A549 (cell line): ENCODE measurements at regions not wholly inside any gene's neighbourhood (a gene's known extent, or its start where the extent isn't known, plus 50 kb on each side); places are given as distances from the start of the nearest gene placed in this dataset.

ENCODE experiments used
- ATAC-seq, 2 experiments: fragments of 200-7000 bp in 1 of 2; fragments of >200 bp in 1 of 2; cut with Nextera tagmentation in 1 of 2; cut with Tn5 transposase in 1 of 2; 3 replicates each; pipeline versions ENCODE4 v1.8.0 to v1.9.1; 2018 to 2020; ENCODE audit warnings: mild to moderate bottlenecking in 1 of 2, moderate library complexity in 1 of 2
- CTCF ChIA-PET: fragments of 300-600 bp; sonication (Branson Sonifier 250); formaldehyde crosslinking; extraction: SDS; loops from one replicate; lab custom pipeline; 2021; ENCODE audit warnings: antibody characterized with exemption, inconsistent platforms; lab: Yijun Ruan, JAX
- POLR2A ChIA-PET: fragments of 350-600 bp; formaldehyde crosslinking; extraction: SDS; loops from one replicate; lab custom pipeline; 2021; ENCODE audit warnings: antibody characterized with exemption, inconsistent platforms; lab: Yijun Ruan, JAX
- DNase-seq, 2 experiments: peaks; one replicate each; pipeline versions ENCODE4 v3.0.0 to v3.0.0-alpha.2; 2011 to 2016; ENCODE audit warnings: low read depth in 1 of 2, low spot score in 1 of 2
- FAIRE-seq: peaks from 2 replicates; lab custom pipeline; 2011; peaks lifted over from hg19 to GRCh38; lab: Jason Lieb, UNC
- H3K27ac ChIP-seq, 2 experiments: fragments of >200 bp; sonication (Bioruptor Twin); formaldehyde crosslinking; 3 replicates each; pipeline ENCODE4 v1.5.1; 2016 to 2017
- H3K4me1 ChIP-seq: fragments of >200 bp; sonication (Bioruptor Twin); formaldehyde crosslinking; 3 replicates; pipeline ENCODE4 v1.6.1; 2016
- H3K4me2 ChIP-seq: fragments of >200 bp; sonication (Bioruptor Twin); formaldehyde crosslinking; 3 replicates; pipeline ENCODE4 v1.6.1; 2016
- H3K4me3 ChIP-seq: fragments of >200 bp; sonication (Bioruptor Twin); formaldehyde crosslinking; 3 replicates; pipeline ENCODE4 v1.5.1; 2016
- H3K9me3 ChIP-seq: fragments of >200 bp; sonication (Bioruptor Twin); formaldehyde crosslinking; 3 replicates; pipeline ENCODE4 v1.6.1; 2016
- ATOH8 ChIP-seq: fragments of 250-450 bp; sonication (Bioruptor Pico); IDR thresholded peaks from 2 replicates; pipeline ENCODE4 v1.5.0; 2020; ENCODE audit warnings: low read depth, mild to moderate bottlenecking, moderate library complexity
- BHLHE40 ChIP-seq: IDR thresholded peaks from 2 replicates; pipeline ENCODE4 v1.6.1; 2012; ENCODE audit warnings: low read depth, low read length, inconsistent platforms
- CHD4 ChIP-seq: fragments of 200-600 bp; sonication (generic); IDR thresholded peaks from 2 replicates; pipeline ENCODE4 v1.6.1; 2016; ENCODE audit warnings: antibody characterized with exemption, mild to moderate bottlenecking, borderline replicate concordance
- CTCF ChIP-seq: fragments of >200 bp; sonication (Bioruptor Twin); formaldehyde crosslinking; IDR thresholded peaks from 3 replicates; pipeline ENCODE4 v1.5.1; 2016
- EHMT2 ChIP-seq: fragments of 200-600 bp; sonication (generic); IDR thresholded peaks from 2 replicates; pipeline ENCODE4 v1.6.1; 2016; ENCODE audit warnings: antibody characterized with exemption, low read depth, mild to moderate bottlenecking, moderate library complexity
- ESRRA ChIP-seq: fragments of 150-350 bp; IDR thresholded peaks from 2 replicates; pipeline ENCODE4 v1.6.1; 2014; ENCODE audit warnings: mild to moderate bottlenecking, low read length, borderline replicate concordance
- FOSB ChIP-seq: fragments of 250-450 bp; sonication (Bioruptor Pico); IDR thresholded peaks from 2 replicates; pipeline ENCODE4 v1.5.0; 2020; ENCODE audit warnings: mild to moderate bottlenecking, moderate library complexity
- FOXS1 ChIP-seq: fragments of 250-450 bp; sonication (Bioruptor Pico); IDR thresholded peaks from 2 replicates; pipeline ENCODE4 v1.5.0; 2020; ENCODE audit warnings: mild to moderate bottlenecking, moderate library complexity
- GATA3 ChIP-seq: IDR thresholded peaks from 2 replicates; pipeline ENCODE4 v1.6.1; 2012; ENCODE audit warnings: borderline replicate concordance
- HES2 ChIP-seq: fragments of >200 bp; sonication (Bioruptor Twin); formaldehyde crosslinking; IDR thresholded peaks from 2 replicates; pipeline ENCODE4 v1.6.1; 2016
- HEYL ChIP-seq: fragments of 250-450 bp; sonication (Bioruptor Pico); IDR thresholded peaks from 2 replicates; pipeline ENCODE4 v1.8.0; 2021; ENCODE audit warnings: mild to moderate bottlenecking, moderate library complexity
- HOXA7 ChIP-seq: fragments of 250-450 bp; sonication (Bioruptor Pico); IDR thresholded peaks from 2 replicates; pipeline ENCODE4 v1.5.0; 2020; ENCODE audit warnings: mild to moderate bottlenecking, moderate library complexity
- HOXB13 ChIP-seq: fragments of 250-450 bp; sonication (Bioruptor Pico); IDR thresholded peaks from 2 replicates; pipeline ENCODE4 v1.5.0; 2020; ENCODE audit warnings: low read depth, mild to moderate bottlenecking, moderate library complexity
- KDM1A ChIP-seq: fragments of 200-600 bp; sonication (generic); IDR thresholded peaks from 2 replicates; pipeline ENCODE4 v1.6.1; 2016; ENCODE audit warnings: low read depth, mild to moderate bottlenecking
- KDM5A ChIP-seq: fragments of 200-600 bp; sonication (generic); IDR thresholded peaks from 2 replicates; pipeline ENCODE4 v1.6.1; 2016; ENCODE audit warnings: antibody characterized with exemption, mild to moderate bottlenecking
- MYC ChIP-seq: IDR thresholded peaks from 2 replicates; pipeline ENCODE4 v1.6.1; 2012; ENCODE audit warnings: mild to moderate bottlenecking, inconsistent platforms, low read length, improper control_type of control experiment, borderline replicate concordance
- NR3C1 ChIP-seq: fragments of >200 bp; sonication (Bioruptor Twin); formaldehyde crosslinking; IDR thresholded peaks from 3 replicates; pipeline ENCODE4 v1.6.1; 2017
- PHF8 ChIP-seq: fragments of 200-600 bp; sonication (generic); IDR thresholded peaks from 2 replicates; pipeline ENCODE4 v1.6.1; 2016; ENCODE audit warnings: low read depth, mild to moderate bottlenecking, antibody characterized with exemption, moderate library complexity, borderline replicate concordance
- POLR2AphosphoS2 ChIP-seq: conservative IDR thresholded peaks from 2 replicates; pipeline ENCODE4 v1.6.1; 2012; ENCODE audit warnings: low read length, improper control_type of control experiment, inconsistent platforms
- RFX5 ChIP-seq: fragments of 450-650 bp; IDR thresholded peaks from 2 replicates; pipeline ENCODE4 v1.7.1; 2014; ENCODE audit warnings: antibody characterized with exemption, mild to moderate bottlenecking, moderate library complexity
- SMC3 ChIP-seq: fragments of >200 bp; sonication (Bioruptor Twin); formaldehyde crosslinking; IDR thresholded peaks from 3 replicates; pipeline ENCODE4 v1.6.1; 2018; ENCODE audit warnings: inconsistent platforms
- ZNF302 ChIP-seq: fragments of 250-450 bp; sonication (Bioruptor Pico); IDR thresholded peaks from 2 replicates; pipeline ENCODE4 v1.9.0; 2021; ENCODE audit warnings: inconsistent platforms, mild to moderate bottlenecking, moderate library complexity
- ZSCAN20 ChIP-seq: fragments of 250-450 bp; sonication (Bioruptor Pico); IDR thresholded peaks from 2 replicates; pipeline ENCODE4 v1.8.0; 2022; ENCODE audit warnings: mild to moderate bottlenecking, moderate library complexity
- WGBS: methylation state at CpG from one replicate; pipeline ENCODE4 v1.1.6; 2017; ENCODE audit errors: missing lambda C conversion rate; 5-methylcytosine and 5-hydroxymethylcytosine counted together

- no peak for TF ChIP-seq HOXA7 (CRISPR knock-in tag)
- no peak for TF ChIP-seq ZSCAN20 (CRISPR knock-in tag)
- no peak for TF ChIP-seq POLR2AphosphoS2
- no peak for TF ChIP-seq PHF8
- TF ChIP-seq CTCF: no peak
Measured at GRCh38 chr18:27717250-27717649, 459.7 kb downstream of the CDH2 start (continued).

- FAIRE-seq (no peak), ATAC-seq (no peak)
- ChIA-PET CTCF (no interaction called here), POLR2A (no interaction called here)
- no peaks in the 10 kb centered on the region for H3K4me1 ChIP-seq
- H3K9me3 ChIP-seq: no peaks in the 10 kb centered on the region
- no peak overlapping the region for H3K4me3 ChIP-seq
- TF ChIP-seq KDM5A (no peak), FOXS1 (no peak), ZSCAN20 (CRISPR knock-in tag) (no peak), MYC (no peak), HES2 (no peak), BHLHE40 (no peak), CTCF (no peak), RFX5 (no peak), NR3C1 (no peak), FOSB (CRISPR knock-in tag) (no peak), KDM1A (no peak), CHD4 (no peak), HOXB13 (no peak), ATOH8 (CRISPR knock-in tag) (no peak), ESRRA (no peak), ZNF302 (CRISPR knock-in tag) (no peak), GATA3 (no peak)
- TF ChIP-seq, all 56 proteins: peak for 0
- Histone ChIP-seq H3K27ac (no peak overlapping the region), H3K4me2 (no peak overlapping the region)
- DNase-seq: no peak
- 40% methylated on average over 3 of the region's 3 CpGs for WGBS
Measured at GRCh38 chr18:27715751-27716150, 461.2 kb downstream of the CDH2 start.

GRCh38 chr18:27713738-27714095 lies 463.2 kb downstream of the CDH2 start:
- 15% methylated on average over 3 of the region's 3 CpGs for WGBS
- DNase-seq: no peak
- POLR2A ChIA-PET: no interaction called here
- CTCF ChIA-PET: no interaction called here
- TF ChIP-seq SMC3 (no peak), CHD4 (no peak), HEYL (CRISPR knock-in tag) (no peak), KDM1A (no peak), EHMT2 (no peak)
- FAIRE-seq: no peak
- no peaks in the 10 kb centered on the region for H3K4me1 ChIP-seq
- H3K9me3 ChIP-seq: no peaks in the 10 kb centered on the region
- no peak for ATAC-seq
- no peak overlapping the region for H3K27ac ChIP-seq
- H3K4me3 ChIP-seq: no peak overlapping the region
- H3K4me2 ChIP-seq: no peak overlapping the region
